Spleen (tissue), 7 donors: ENCODE measurements at regions not wholly inside any gene's neighbourhood (a gene's known extent, or its start where the extent isn't known, plus 50 kb on each side); places are given as distances from the start of the nearest gene placed in this dataset.

Experiments
- CTCF ChIP-seq, 11 experiments: fragments of 200-600 bp in 7 of 11; fragments of 450-650 bp in 4 of 11; sonication (generic) in 4 of 11; IDR thresholded peaks in 8 of 11; conservative IDR thresholded peaks in 3 of 11; 1 replicate in 7 of 11; 2 replicates in 4 of 11; pipeline versions ENCODE4 v1.4.0 to v1.8.0; 2016 to 2021; ENCODE audit warnings: antibody characterized with exemption in 11 of 11, inconsistent platforms in 4 of 11, mild to moderate bottlenecking in 1 of 11
- POLR2A ChIP-seq, 3 donors: fragments of 450-650 bp; IDR thresholded peaks; one replicate each; pipeline ENCODE4 v1.5.1; 2017; ENCODE audit warnings: antibody characterized with exemption in 3 of 3, mild to moderate bottlenecking in 1 of 3
- POLR2AphosphoS5 ChIP-seq, 3 donors: sonication (generic); formaldehyde crosslinking; IDR thresholded peaks; one replicate each; pipeline ENCODE4 v1.5.1; 2017; ENCODE audit warnings: antibody characterized with exemption in 3 of 3
- donor health status: DM: no; HTN: no; CAD: no; lungs with moderate emphysema.
- donor health status: DM: no; HTN: no; CAD: no.
- donor health status: DM: no; HTN: no; CAD: no.

DNA sequence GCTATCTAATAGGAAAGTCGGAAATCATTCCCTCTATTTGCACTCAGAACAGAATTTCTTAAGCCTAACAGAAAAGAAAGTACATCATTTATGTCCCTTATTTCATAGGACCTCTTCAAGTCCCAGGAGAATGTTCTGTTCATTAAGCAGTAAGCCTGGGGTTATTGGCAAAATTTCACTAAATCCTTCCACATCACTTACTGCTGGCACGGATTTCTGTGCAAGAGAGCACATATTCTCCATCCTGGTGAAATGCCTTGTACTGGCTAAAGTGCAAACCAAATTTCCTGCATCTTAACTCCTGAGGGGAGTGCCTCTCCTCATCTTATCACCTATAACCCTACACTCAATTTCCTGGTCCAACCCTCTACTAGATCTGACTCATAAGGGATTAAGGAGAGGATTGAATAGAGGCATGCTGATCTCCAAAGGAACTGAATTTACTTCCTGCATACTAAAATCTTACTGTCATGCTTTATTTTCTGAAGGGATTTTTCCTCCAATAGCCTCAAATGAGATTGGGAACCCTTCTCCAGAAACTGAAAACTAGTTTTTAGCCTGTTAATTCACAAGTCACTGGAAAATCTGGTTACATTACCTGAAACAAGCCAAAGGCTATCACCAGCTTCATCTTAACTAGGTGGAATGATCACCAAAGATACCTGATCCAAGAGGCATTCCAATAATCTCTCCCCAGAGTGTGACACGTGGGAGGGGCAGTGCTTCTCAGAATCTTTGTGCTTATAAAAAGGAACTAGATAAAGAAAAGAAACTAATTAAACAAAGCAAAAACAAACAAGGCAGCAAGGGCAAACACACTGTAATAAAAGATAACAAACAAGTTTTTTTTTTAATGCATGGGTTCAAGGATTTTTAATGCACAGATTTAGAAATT lies 311.1 kb downstream of the NR4A2 start:
- no peak for TF ChIP-seq POLR2AphosphoS5 (IDR thresholded peaks at IDR 0.05)
- TF ChIP-seq CTCF (IDR thresholded peaks at IDR 0.05 in 8 of 11, conservative IDR thresholded peaks at IDR 0.05 in 3 of 11), result no peak
- no peak for TF ChIP-seq POLR2A (IDR thresholded peaks at IDR 0.05)
